ENCODE measurements at regions not wholly inside any gene's neighbourhood (a gene's known extent, or its start where the extent isn't known, plus 50 kb on each side); places are given as distances from the start of the nearest gene placed in this dataset.
A peak's percentile ranks its signal among the peaks of the same experiment; 100 is the strongest.
"Not testable (repeated sequence)": the region's sequence is repeated elsewhere in the genome, so short reads cannot be mapped to it uniquely, and the experiment has no call there.

DNA sequence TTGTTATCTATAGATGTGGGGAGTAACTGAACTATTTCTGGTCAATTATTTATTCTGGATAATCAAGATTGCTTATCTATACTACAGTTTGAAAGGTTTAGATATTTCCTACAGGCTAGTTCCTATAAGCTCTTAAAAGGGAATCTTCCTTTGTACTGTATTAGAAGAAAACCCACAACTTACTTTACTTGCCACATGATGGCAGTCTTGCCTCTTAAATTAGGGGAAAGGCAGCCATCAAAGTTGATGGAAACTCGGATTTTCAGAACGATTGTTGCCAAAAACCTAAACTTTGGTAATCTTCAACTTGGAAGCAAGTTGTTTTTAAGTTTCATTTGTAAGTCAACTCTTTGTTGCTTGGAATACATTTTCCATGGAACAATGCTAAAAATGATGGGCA, 77.2 kb upstream of the AGTPBP1 start:
- H3K4me3 ChIP-seq; H3K27ac ChIP-seq; intact Hi-C loops (cut with DNase I); H3K9me3 ChIP-seq; H3K36me3 ChIP-seq (replicated peaks in 1 of 2; ENCODE audit: insufficient read depth in 1 of 2, low read depth in 2 of 2); H3K27me3 ChIP-seq: not testable (repeated sequence)
- ATAC-seq, result peak; percentile 59
- peak in 1 of 4 donors; percentile 35 for DNase-seq
- 0 to 2% methylated on average over 2 of the region's 2 CpGs for WGBS, 2 donors
- H3K4me1 ChIP-seq, result peaks cover 17% of the 10 kb centered on the region
- TF ChIP-seq, protein P1, sequence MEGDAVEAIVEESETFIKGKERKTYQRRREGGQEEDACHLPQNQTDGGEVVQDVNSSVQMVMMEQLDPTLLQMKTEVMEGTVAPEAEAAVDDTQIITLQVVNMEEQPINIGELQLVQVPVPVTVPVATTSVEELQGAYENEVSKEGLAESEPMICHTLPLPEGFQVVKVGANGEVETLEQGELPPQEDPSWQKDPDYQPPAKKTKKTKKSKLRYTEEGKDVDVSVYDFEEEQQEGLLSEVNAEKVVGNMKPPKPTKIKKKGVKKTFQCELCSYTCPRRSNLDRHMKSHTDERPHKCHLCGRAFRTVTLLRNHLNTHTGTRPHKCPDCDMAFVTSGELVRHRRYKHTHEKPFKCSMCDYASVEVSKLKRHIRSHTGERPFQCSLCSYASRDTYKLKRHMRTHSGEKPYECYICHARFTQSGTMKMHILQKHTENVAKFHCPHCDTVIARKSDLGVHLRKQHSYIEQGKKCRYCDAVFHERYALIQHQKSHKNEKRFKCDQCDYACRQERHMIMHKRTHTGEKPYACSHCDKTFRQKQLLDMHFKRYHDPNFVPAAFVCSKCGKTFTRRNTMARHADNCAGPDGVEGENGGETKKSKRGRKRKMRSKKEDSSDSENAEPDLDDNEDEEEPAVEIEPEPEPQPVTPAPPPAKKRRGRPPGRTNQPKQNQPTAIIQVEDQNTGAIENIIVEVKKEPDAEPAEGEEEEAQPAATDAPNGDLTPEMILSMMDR (IDR thresholded peaks at IDR 0.05), result peak in 6 of 7 experiments; percentile 7 to 57 (median 44)

DNA sequence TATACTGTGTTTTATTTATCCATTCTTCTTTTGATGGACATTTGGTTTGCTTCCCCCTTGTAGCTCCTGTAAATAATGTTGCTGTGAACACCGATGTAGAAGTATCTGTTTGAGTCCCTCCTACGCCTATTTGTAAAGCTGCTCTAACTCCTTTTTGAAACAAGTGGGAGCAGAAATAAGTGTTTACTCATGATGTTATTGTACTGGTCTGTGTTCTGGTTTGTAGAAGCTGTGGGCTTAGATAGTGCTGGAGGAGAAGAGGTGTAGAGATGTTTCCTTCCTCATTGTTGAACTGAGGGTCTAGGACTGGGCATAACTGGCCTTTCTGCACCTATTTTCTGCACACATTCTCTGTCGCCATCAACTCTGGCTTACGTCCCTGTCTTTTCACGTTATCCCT, 78.8 kb upstream of the AGTPBP1 start:
- H3K9me3 ChIP-seq; H3K4me1 ChIP-seq; ATAC-seq; H3K27me3 ChIP-seq; H3K36me3 ChIP-seq (replicated peaks in 1 of 2; ENCODE audit: insufficient read depth in 1 of 2, low read depth in 2 of 2); H3K27ac ChIP-seq; intact Hi-C loops (cut with DNase I); H3K4me3 ChIP-seq; DNase-seq: not testable (repeated sequence)
- 81 to 83% methylated on average over 5 of the region's 5 CpGs for WGBS, 2 donors

DNA sequence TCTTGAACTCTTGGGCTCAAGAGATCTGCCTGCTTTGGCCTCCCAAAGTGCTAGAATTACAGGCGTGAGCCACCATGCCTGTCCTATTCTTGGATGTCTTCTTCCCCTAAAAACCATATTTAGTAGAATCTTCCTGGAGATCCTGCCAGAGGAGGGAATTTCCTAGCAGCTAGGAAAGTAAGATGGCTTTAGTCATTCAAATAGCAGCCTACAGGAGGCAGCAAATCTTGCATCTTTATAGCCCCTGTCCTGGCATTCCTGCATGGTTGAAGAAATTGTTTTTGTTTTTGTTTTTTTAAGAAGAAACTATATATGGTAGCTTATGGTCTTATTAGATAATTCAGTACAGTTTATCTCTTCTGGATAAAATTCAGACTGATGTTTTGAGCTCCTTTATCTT, 83.2 kb upstream of the AGTPBP1 start:
- DNase-seq; intact Hi-C loops (cut with DNase I); H3K9me3 ChIP-seq; H3K36me3 ChIP-seq (replicated peaks in 1 of 2; ENCODE audit: insufficient read depth in 1 of 2, low read depth in 2 of 2); H3K27me3 ChIP-seq; H3K27ac ChIP-seq; H3K4me3 ChIP-seq; ATAC-seq; H3K4me1 ChIP-seq: not testable (repeated sequence)
- 72 to 100% methylated on average over 1 of the region's 1 CpG for WGBS, 2 donors

DNA sequence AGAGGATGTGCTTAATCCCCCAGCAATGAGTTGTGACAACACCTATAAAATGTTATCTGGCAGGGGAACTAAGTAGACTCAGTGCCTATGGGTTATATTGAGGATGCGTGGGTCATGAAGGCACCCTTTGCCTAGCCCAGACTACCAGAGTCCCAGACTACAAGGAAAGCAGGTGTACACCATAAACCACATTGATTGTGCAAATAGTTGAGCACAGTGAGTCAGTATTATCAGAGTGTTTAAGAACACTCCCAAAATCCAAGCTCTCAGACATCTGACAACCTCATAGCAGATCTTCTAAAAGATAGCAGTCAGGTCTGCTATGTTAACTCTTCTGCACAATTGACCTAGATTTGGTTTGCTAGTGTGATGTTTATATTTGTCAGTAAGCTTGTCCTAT, 92.8 kb upstream of the AGTPBP1 start:
- DNase-seq; intact Hi-C loops (cut with DNase I); H3K4me3 ChIP-seq; H3K9me3 ChIP-seq; H3K36me3 ChIP-seq (replicated peaks in 1 of 2; ENCODE audit: insufficient read depth in 1 of 2, low read depth in 2 of 2); H3K4me1 ChIP-seq; ATAC-seq; H3K27me3 ChIP-seq; H3K27ac ChIP-seq: not testable (repeated sequence)
- WGBS, 2 donors, result 91 to 100% methylated on average over 1 of the region's 1 CpG

DNA sequence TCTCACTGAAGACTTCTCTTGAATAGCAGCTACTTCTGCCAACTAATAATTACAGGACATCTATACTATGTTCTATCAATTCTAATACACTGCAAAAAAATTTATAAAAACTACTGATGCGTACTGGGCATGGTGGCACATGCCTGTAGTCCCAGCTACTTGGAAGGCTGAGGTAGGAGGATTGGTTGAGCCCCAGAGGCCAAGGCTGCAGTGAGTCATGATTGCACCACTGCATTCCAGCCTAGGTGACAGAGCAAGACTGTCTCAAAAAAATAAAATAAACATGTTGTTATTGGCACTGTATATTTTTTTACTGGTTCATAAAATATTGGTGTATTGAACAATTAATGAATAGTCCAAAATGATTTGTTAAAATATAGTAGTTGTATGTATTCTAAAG, 97.0 kb upstream of the NAA35 start:
- H3K27ac ChIP-seq; H3K9me3 ChIP-seq; H3K27me3 ChIP-seq; H3K4me1 ChIP-seq; DNase-seq; ATAC-seq; intact Hi-C loops (cut with DNase I); H3K4me3 ChIP-seq: not testable (repeated sequence)
- 85 to 100% methylated on average over 1 of the region's 1 CpG for WGBS, 2 donors
- H3K36me3 ChIP-seq (replicated peaks in 1 of 2; ENCODE audit: insufficient read depth in 1 of 2, low read depth in 2 of 2), result peaks cover 3 to 12% of the 10 kb centered on the region in 2 donors

DNA sequence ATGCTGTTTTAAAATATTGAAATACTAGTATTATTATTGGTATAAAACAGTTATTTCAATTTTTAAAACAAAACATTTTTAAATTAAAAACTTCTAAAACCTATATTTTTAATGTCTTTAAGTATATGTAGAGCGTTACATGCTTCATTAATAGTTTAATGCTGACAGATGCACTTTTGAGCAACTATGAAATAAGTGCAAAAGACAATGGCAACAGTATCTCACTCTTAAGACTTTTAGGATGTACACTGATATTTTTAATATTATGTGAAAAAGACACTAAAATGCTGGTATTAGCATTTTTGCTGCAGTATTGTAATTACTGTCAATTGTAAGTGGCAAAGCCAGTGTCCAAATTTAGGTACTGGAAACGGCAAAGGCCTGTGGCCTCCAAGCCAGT, 93.2 kb upstream of the NAA35 start:
- intact Hi-C loops (cut with DNase I); H3K36me3 ChIP-seq (replicated peaks in 1 of 2; ENCODE audit: insufficient read depth in 1 of 2, low read depth in 2 of 2); H3K4me1 ChIP-seq; H3K27ac ChIP-seq; H3K4me3 ChIP-seq; H3K27me3 ChIP-seq; H3K9me3 ChIP-seq; DNase-seq; ATAC-seq: not testable (repeated sequence)
- 80 to 92% methylated on average over 2 of the region's 2 CpGs for WGBS, 2 donors

DNA sequence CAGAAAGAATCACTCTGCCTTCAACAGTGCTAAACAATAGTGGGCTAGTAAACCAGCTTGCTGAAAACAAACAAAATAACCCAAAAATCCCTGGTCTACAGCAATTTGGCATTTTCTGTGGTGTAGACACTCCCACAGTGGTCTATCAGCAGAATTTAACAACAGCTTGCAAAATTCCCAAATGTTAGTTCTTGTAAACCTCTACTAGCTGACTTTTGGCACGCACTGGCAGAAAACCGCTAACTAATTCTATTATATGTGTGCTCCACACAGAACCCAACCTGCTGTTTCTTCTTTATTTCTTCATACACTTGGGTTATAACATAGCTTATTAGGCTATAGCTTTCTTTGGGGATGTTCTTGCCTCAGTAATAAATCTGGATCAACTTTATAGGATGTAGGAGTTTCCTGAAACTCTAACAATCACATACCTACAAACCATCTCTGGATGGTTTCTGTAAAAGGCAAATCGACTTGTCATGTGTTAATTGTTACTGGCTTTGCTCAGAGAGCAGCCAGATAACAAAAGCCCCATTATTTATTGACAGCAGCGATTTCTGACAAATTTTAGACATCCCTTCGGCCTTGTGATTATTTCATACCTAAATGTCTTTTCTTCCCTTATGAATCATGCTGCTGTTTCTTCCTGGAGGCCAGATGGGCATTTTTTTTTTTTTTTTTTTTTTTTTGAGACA, 82.7 kb upstream of the NAA35 start:
- WGBS, 2 donors, result 69 to 82% methylated on average over 5 of the region's 5 CpGs
- TF ChIP-seq, protein P1 (IDR thresholded peaks at IDR 0.05), result no peak
- no peak for TF ChIP-seq POLR2A (IDR thresholded peaks at IDR 0.05)
- ATAC-seq (no peak), DNase-seq (no peak)
- no peaks in the 10 kb centered on the region for H3K36me3 ChIP-seq (replicated peaks in 1 of 2; ENCODE audit: insufficient read depth in 1 of 2, low read depth in 2 of 2)
- H3K9me3 ChIP-seq, result no peaks in the 10 kb centered on the region
- H3K27ac ChIP-seq, result no peak overlapping the region
- intact Hi-C loops (cut with DNase I), result no loop called here
- H3K4me3 ChIP-seq, result no peak overlapping the region
- no peaks in the 10 kb centered on the region for H3K27me3 ChIP-seq
- H3K4me1 ChIP-seq, result no peaks in the 10 kb centered on the region
